Esophagus mucosa (tissue), 1 donor: ENCODE measurements at regions not wholly inside any gene's neighbourhood (a gene's known extent, or its start where the extent isn't known, plus 50 kb on each side); places are given as distances from the start of the nearest gene placed in this dataset.
"Not testable (repeated sequence)": the region's sequence is repeated elsewhere in the genome, so short reads cannot be mapped to it uniquely, and the experiment has no call there.

Experiments
- ATAC-seq: fragments of 200-7000 bp; cut with Tn5 transposase; one replicate; pipeline ENCODE4 v1.9.1; 2020
- donor health status: DM: yes; HTN: yes; CAD: no.

DNA sequence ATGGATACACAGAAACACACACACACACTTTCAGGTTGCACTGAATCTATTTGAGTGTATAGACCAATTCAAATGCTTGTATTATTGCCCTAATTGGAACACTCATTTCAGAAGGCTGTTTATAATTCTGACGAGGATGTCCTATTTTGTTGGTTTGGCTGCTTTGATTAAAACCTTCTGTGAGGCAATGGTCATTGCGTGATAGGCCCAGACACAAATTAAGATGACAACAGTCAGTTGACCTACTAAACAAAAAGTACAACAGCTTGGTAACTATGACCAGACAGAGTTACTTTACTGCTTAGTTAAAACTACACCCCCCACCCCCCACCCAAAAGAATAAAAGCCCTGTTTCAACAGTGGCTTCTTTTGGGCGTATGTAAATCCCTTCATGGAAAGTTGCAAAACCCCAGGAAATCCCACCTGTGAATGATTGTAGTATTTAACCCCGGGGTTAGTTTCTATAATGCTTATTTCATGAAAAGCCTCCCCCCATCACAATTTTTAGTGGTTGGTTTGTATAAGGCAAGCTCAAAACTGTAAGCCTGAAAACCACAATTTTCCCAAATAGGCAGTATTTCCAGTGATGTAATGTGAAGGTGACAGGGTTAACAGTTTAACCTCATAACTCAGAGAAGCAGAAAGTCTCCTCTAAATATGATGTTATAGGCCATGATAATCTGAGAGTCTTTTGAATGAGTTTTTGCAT lies 340.8 kb downstream of the FGF10 start:
- no peak for ATAC-seq

DNA sequence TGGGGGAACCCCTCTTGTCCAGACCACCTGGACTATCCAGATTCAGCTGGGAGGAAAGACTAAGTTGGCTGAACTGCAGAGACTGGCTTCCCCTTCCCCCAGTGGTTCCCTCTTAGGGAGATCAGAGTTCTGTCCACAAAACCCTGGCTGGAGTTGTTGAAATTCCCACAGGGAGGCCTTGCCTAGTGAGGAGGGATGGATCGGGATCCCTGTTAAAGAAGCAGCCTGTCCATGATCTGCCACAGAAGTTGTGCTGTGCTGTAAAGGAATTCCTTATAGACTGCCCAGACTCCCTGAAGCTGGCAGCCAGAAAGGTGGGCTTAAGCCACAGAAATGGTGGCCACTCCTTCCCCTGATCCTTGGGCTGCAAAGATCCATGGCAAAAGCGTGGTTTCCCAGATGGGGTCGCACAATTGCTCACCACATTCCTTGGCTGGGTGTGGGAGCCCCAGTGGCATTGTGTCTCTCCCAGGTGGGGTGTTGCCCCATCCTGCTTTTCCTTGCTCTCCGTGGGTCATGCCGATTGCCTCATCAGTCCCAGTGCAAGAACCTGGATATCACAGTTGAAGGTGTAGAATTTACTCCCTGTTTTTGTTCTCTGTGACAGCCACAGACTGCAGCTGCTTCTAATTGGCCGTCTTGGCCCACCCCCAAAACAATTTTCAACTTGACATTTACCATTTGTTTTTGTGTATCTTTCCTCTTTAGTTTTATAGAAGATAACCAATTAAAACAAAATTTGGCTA lies 342.4 kb downstream of the FGF10 start:
- no peak for ATAC-seq

DNA sequence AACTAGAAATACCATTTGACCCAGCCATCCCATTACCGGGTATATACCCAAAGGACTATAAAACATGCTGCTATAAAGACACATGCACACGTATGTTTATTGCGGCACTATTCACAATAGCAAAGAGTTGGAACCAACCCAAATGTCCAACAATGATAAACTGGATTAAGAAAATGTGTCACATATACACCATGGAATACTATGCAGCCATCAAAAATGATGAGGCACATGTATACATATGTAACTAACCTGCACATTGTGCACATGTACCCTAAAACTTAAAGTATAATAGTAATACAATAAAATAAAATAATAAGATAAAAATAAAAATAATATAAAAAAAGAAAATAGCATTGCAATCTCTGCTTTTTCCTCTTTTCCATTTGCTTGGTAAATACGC lies 344.7 kb downstream of the FGF10 start:
- ATAC-seq, result not testable (repeated sequence)

DNA sequence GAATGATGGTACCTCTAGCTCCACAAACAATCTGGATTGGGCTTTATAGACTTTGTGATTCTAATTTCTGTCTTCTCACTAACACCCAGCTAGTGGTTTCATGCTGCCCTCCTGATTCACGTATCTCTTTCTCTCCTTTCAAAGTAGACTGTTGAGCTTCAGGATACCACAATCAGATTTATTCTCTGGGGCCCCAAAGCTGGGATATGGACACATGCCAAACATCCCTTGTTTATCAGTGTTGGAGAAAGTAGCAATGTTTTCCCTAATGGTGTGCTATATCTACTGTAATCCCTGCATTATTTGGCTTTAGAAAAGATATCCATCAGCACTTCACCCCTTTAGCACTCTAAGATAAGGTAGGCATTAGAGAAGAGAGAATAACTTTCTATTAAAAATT lies 361.0 kb downstream of the FGF10 start:
- ATAC-seq, result no peak

DNA sequence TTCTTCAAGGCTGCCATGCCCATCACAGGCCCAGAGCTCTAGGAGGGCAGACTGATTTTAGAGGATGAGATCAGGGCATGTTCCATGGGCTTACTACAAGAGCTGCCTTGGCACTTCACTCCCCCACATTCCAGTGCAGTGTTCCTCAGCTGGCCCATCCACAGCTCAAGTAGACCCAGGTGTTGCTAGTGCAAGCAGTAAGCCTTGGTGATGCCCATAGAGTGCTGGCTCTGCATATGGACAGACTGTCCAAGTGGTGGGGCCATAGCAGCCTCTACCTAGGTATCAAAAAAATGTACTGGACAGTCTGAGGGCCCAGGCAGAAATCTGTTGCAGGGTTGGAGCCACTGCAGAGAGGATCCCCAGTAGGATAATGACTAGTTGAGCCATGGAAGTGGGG lies 366.6 kb downstream of the FGF10 start:
- no peak for ATAC-seq

DNA sequence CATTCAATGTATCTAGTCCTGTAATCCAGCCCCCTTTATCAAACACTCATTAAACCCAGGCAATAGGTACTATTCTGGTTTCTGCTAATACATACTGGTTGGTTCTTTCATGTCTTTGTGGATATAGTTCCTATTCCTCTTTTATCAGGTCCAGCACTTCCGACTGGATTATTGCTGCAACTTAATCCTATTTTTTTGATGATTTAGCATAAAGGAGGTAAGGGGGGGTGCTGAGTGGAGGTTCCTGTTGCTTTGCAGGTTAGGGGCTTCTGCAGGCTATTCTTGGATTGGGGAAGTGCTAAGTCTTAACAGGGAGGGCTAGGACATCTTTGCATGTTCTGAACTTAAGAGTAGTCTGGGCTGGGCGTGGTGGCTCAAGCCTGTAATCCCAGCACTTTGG lies 377.7 kb downstream of the FGF10 start:
- no peak for ATAC-seq

DNA sequence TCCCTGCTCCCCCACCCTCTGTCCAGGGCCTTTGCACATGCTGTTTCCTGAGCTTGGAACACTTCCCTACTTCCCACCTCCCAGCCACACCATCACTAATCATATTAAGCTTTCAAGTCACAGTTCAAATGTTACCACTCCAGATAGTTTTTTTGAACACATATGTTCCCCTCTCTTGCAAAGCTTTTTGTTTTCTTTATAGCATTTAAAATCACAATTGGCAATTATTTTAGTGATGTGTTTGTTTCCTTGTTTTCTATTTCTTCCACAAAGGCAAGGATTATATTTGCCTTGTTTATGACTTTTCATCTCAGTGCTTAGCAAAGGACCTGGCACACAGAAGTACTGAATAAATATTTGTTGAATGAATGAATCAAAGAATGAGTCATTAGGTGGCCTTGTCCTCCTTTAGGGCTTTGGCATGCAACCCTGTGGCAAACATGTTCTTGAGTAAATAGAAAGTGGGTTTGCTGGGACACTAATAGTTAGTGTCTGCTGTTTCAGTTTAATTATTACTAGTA lies 386.8 kb downstream of the FGF10 start:
- peak; percentile 47 for ATAC-seq

DNA sequence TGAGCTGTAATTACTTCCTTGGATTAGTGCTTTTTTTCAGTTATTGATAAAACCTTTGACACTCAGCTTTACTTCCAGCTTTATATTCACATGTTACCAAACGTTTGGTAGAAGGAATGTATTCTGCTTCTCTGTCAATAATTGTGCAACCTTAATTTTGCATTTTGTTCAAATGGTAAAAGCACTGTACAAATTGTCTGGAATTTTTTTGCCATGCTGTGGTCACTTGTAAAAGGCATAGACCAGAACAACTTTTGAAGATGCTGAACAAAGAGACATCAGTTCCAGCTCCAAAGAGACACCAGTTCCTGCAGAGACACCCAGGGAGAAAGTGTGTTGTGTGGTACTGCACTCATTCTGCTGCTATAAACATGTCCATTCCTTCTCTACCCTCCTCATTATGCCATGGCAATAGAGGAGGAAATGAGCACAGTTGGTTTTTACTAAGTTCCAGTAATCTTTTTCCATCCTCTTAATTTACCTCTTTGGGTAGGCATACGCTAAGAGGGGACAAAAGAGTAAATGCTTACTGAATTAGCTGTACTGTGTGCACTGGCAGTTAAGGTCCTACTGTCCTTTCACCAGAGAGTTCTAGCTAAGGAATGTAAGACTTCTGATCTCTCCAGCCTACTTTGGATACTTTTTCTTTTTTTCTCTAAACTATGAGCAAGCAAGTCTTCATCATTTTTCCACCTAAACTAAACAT lies 387.4 kb downstream of the FGF10 start:
- no peak for ATAC-seq

DNA sequence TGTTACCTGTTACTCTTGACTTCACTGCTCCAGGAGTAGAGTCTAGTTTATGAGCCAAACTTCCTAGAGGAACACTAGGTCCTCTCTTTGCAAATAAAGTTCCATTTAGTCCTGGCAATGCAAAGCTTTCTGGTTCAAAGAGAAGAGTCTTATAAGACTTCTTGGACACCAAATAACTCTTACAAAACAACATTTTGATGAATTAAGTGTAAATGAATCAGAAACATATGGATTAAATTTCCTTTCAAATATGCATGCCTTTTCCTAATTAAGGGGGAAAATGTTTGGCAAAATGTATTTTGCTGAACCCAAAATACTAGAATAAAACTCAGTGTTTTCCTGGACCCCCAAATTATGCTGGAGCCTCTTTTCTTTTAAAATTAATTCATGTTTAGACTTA lies 388.0 kb downstream of the FGF10 start:
- no peak for ATAC-seq

DNA sequence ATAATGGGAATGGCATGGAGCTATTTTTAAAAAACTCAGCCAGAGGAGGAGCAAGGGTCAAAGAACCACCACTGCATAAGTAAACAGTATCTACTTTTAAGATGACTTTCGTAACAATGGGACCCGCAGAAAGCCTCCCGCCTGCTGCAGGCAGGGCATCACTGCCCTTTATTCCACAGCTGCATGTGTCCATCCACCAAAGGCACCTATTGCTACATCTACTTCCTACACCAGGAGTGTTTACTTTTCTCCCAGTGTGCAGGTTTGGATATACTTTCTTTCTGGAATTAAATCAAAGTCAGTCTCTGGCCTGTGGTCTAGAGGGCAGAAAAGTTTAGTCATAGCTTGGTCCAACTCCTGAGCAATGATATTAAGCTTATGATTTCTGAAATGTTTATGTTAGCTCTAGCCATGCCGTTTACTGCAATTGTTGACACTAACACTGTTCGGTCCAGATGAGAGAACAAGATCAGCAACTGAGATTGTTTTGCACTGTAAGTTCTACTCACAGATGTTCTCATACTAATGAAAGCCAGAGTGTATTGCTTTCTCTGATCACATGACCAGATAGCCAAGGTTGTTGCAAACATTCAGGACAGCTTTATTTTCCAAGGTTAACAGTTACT lies 391.5 kb downstream of the FGF10 start:
- no peak for ATAC-seq

DNA sequence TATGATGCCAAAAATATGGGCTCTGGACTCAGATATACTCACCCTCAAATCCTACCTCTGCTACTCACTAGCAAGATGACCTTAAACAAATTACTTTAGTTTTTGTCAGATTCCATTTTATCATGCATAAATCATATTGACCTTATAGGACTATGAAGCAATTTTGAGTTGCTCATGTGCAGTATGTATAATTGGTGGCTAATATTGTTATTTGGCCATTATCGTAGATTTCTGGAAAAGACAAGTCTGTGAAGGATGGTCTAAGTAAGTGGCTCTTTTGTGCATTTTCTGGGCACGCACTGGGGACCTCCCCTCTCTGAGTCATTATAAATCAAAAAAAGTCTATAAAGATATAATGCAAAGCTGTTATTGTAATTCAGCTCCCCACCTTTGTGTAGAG lies 393.0 kb downstream of the FGF10 start:
- ATAC-seq, result no peak

DNA sequence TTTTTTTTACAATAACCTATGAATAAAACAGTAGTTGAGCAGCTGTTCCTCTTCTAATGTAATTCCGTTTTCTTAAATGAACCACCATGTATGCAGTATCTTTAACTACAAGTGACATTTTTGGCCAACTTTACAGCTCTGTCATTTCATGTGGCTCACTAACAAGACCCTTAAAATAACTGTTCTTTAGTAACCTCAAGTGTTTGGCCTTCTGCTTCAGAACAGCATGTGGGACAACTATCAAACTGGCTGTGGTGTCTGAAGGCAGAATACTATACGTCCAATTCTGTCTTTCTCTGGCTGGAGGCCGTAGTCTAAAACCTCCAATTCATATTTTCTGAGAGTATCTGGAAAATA lies 391.4 kb downstream of the NNT start:
- ATAC-seq, result no peak

DNA sequence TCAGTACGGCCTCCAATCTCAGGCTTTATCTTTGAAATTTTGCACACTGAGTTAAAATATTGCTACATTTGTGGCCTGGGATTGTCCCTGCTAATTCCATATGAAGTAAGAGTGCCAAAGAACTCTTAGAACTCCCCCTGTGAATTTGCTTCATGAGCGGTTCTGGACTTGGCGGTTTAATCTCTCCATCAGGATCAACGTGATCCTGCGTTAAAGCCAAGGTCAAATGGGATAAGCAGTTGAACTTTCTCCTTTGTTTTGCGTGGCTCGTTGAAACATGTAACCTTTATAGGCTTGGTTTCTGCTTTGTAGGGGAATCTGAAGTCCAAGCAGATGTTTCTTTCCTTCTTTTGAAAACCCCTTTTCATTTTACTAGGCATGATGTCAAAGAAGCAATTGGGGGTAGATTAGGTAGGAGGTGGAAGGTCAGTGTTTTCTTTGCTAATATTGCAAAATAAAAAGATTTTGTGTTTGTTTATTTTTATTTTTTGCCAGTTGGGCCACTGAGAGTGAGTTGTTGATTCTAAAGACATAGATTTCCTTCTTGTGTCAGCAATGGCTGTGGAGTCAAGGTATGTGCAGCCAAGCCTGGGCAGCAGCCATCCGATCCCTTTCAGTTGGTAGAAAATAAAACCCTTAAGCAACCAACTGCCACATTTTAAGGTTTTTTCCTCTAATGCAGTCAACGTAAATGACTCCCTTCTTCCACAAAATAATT lies 390.8 kb downstream of the NNT start:
- ATAC-seq, result no peak

DNA sequence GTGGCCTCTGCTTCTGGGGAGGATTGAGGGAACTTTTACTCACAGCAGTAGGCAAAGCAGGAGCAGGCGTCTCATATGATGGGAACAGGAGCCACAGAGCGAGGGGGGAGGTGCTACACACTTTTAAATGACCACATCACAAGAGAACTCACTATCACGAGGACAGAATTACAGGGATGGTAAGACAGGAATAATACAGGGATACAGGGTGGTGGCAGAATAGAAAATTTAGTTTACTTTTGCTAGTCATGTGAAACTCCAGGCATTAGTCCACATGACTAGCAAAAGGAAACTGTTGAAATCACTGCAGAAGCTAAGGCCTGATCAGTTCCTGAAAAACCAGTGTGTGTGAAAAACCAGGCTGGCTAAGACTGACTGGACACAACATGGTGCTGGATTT lies 382.4 kb downstream of the NNT start:
- no peak for ATAC-seq

DNA sequence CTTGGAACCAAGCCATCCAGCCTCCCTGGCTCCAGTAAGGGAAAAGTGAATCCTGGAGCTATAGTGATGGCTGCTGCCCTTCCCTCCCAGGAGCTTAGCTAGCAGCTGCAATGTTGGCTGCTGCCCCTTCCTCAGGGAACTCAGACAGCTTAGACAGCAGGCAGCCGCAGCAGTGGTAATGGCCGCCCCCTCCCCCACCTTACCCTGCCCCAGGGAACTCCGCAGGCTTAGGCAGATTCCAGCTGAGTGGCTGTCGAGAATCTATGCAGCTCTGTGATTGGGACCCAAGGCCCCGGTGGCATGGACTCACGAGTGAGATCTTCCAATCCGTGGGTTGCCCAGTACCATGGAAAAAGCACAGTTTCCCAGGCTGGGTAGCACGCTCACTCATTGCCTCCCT lies 378.6 kb downstream of the NNT start:
- ATAC-seq, result no peak

DNA sequence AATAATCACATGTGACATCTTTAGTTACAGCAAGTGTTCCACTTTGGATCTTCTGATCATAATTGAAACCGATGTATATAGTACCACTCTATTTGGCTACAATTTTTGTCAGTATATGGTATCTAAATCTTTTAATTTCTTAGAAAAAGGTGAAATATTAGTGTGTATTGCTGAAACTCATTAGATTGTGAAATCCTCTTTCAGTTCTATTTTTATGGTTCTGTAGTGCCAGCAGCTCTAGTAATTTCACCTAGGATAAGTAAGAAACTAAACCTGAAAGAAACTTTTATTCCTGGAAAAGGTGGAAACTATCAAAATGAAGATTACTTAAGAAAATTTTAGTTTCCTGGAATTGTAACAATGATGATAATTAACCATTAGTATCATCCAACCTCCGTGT lies 370.9 kb downstream of the NNT start:
- no peak for ATAC-seq

DNA sequence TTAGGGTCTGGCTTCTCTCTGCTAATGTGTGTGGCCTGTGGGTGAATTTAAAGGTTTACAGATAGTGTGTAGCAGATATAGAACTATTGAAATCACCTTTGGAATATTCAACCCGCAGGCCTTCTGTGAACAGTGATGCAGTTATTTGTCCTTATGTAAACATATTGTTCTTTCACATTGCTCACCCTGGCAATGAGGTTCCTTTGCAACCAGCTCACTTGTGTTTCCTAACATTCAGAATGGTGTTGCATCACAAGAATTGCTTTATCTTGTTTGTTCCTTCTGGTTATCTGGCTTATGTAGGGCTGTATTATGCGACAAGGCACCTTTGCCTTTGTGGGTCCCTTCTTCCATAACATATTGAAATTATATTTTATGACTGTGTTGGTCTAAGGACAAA lies 370.3 kb downstream of the NNT start:
- ATAC-seq, result no peak

DNA sequence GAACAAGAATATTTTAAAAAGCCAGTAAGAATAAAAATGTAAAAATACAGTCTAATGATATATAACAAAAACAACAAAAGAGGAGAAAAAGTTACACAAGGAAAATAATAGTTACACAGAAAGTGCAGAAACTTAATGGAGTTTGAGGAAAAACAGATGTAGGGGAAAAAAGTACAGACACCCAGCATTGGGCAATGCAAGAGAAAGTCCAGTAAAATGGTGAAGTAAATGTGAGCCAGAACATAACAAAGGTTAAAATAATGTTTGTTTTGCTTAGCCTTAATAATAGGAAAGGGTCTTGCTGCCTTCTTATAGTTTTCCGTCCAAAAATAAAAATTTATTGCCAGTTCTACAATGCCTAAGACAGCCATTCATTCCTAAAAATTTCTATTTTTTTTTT lies 364.2 kb downstream of the NNT start:
- ATAC-seq, result no peak

DNA sequence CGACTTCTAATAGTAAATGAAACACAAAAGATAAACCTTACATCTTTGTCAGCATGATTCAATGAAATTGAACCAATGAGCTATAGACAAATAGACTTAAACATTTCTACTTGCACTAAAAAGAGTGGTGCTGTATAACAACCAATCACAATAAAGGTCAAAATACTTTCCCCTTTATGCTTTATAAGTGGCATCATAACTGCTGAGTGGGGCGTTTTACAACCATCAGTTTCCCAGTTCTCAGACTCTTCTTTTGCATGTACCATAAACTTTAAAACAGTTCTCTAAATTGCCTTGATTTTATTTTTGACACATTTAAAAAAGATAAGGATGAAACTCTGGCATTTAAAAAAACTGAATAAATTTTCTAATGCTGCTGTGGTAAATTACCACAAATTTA lies 356.2 kb downstream of the NNT start:
- no peak for ATAC-seq

DNA sequence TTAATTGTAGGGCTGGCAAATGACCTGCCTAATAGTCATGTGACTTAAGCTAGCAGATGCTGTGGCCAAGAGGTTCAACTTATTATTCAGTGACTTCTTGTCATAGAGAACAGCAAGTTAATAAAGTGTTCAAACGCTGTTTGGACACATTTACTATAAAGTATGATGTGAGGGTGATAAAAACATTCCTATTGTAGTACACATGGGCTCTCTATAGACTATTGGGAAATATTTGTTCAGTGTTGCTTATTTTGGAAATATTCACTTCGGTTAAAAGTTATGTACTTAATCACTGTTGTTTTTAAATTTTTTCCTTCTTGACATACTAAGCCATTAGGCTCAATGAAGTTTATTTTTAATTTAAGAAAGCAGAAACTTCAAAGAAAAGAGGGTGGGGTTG lies 345.0 kb downstream of the NNT start:
- ATAC-seq, result no peak

DNA sequence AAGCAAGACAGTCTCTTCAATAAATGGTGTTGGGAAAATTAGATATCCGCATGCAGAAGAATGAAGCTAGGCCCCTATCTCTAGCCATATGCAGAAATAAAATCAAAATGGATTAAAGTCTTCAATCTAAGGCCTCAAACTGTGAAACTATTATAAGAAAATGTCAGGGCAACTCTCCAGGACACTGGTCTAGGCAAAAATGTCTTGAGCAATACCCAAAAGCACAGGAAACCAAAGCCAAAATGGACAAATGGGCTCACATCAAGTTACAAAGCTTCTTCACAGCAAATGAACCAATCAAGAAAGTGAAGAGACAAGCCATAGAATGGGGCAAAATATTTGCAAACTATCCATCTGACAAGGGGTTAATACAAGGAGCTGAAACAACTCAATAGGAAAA lies 338.8 kb downstream of the NNT start:
- no peak for ATAC-seq

DNA sequence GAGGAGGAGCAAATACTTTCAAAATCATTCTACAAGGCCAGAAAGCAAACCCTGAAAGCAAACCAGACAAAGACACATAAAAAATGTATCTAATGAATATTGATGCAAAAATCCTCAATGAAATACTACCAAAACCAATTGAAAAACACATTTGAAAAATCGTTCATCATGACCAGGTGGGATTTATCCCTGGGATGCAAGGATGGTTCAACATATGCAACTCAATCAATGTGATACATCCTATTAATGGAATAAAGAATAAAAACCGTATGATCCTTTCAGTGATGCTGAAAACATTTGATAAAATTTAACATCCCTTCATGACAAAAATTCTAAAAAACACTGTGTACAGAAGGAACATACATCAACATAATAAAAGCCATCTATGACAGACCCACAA lies 337.6 kb downstream of the NNT start:
- no peak for ATAC-seq

DNA sequence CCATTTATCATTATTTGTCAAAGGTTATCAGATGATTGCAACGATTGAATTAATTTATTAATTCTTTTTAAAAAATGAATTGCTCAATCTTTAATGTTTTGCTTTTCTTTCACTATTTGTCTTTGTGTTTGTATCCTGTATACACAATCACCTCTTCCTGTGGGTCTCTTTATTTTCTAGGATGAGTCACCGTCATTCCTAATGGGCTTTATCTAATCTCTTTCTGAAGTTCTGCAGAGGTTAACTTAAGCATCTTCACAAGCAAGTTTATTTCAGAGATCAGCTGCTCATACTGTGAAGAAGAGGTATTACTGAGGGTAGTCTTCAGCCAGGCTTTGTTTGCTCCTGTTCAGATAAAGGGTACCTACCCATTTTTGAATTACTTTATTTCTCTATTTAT lies 323.9 kb downstream of the NNT start:
- no peak for ATAC-seq
